PFSK-1 (cell line): ENCODE measurements at regions not wholly inside any gene's neighbourhood (a gene's known extent, or its start where the extent isn't known, plus 50 kb on each side); places are given as distances from the start of the nearest gene placed in this dataset.

ENCODE experiments used
- POLR2AphosphoS5 ChIP-seq: IDR thresholded peaks from 2 replicates; pipeline ENCODE4 v1.6.1; 2012; ENCODE audit warnings: low read depth, mild to moderate bottlenecking, control low read depth, low read length, moderate library complexity
- SIN3A ChIP-seq: IDR thresholded peaks from 2 replicates; pipeline ENCODE4 v1.6.1; 2012; ENCODE audit warnings: mild to moderate bottlenecking, low read length, moderate library complexity, borderline replicate concordance; ENCODE audit not compliant: insufficient read depth
- TAF1 ChIP-seq: IDR thresholded peaks from 2 replicates; pipeline ENCODE4 v1.6.1; 2012; ENCODE audit warnings: low read length, control low read depth, borderline replicate concordance; ENCODE audit not compliant: insufficient read depth

- TF ChIP-seq TAF1, result no peak
- no peak for TF ChIP-seq POLR2AphosphoS5
- no peak for TF ChIP-seq SIN3A
These were observed 322.1 kb upstream of the TMPRSS15 start for GRCh38 chr21:18725653-18726052.
